HG03159 (cell line): ENCODE measurements at regions not wholly inside any gene's neighbourhood (a gene's known extent, or its start where the extent isn't known, plus 50 kb on each side); places are given as distances from the start of the nearest gene placed in this dataset.
"Not testable (repeated sequence)": the region's sequence is repeated elsewhere in the genome, so short reads cannot be mapped to it uniquely, and the experiment has no call there.

ENCODE experiments used
- ATAC-seq: cut with Tn5 transposase; IDR thresholded peaks from one replicate; pipeline ENCODE4 v1.9.1; 2021; ENCODE audit warnings: mild to moderate bottlenecking, moderate library complexity; ENCODE audit not compliant: unreplicated experiment

DNA sequence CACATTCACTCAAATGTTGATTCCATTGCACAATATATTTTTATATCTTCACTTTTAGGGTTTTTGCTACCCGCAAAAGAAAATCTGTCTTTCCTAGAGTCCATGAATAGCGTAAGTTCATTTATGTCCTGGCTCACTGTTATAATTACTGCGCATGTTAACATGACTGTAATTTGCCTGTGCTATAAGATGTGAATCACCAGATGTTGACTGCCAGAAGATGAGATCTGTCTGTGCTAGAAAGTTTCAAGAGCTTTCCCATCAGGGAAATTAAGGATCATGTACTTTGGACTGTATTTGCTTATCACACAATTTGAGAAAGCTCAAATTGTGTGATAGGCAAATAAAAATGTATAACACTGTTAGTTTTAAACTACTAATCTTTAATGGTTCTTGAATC lies 322.5 kb downstream of the CHL1 start:
- no peak for ATAC-seq

DNA sequence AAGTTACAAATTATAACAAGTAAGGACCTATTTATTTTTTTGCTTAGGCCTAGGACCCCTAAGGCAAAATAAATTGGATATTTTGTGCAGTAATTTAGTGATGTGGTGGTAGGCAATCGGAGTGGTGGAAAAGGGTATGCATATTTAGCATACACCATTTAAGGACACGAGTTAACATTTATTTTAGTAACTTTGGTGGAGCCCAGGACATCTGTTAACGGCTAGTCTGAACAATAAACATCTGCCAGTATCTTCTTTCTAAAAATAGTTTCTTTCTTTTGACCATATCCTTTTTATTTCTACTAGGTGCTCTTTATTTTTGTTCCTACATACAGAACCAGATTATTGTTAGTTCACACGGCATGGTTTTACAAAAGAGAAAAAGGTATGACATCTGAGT lies 326.3 kb downstream of the CHL1 start:
- ATAC-seq = no peak

DNA sequence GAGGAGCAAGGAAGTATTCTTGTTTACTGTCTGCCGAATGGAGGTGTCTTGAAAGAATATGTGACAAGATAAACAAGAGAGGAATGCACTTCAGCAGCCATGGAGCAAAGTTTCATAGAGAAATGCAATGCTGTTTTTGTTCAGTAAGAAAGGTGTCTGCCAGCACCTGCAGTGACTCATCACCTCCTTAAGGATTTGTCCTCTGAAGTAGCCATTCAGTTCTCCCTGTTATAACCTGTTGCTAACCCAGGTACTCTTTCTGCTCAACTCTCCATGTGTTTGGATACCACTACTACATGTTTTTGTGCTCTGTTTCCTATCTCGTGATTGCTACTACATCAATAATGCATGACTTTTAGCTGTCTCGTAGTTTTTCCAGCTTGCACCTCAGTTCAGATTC lies 328.9 kb downstream of the CHL1 start:
- ATAC-seq = no peak

DNA sequence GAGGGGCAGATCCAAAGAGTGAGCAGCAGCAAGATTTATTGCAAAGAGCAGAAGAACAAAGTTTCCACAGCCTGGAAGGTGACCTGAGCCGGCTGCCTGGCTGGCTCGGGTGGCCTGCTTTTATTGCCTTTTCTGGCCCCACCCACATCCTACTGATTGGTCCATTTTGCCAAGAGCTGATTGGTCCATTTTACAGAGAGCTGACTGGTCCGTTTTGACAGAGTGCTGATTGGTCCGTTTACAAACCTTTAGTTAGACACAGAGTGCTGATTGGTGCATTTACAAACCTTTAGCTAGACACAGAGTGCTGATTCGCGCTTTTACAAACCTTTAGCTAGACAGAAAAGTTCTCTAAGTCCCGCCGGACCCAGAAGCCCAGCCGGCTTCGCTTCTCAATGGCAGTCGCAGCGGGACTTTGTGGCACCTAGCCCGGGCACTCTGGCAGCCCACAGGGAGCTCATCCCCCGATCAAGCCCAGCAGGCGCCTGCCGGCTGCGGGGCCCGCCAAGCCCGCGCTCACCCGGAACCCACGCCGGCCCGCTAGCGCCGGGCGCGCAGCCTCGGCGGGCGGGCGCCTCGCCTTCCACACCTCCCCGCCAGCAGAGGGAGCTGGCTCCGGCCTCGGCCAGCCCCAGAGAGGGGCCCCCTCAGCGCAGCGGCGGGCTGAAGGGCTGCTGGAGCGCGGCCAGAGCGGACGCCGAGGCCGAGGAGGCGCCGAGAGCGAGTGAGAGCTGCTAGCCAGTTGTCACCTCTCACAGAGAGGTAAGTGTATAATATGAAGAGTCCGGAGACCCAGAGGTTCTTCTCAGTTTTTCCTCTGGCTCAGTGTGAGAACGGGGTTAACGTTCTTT lies 339.2 kb downstream of the CHL1 start:
- ATAC-seq = no peak

DNA sequence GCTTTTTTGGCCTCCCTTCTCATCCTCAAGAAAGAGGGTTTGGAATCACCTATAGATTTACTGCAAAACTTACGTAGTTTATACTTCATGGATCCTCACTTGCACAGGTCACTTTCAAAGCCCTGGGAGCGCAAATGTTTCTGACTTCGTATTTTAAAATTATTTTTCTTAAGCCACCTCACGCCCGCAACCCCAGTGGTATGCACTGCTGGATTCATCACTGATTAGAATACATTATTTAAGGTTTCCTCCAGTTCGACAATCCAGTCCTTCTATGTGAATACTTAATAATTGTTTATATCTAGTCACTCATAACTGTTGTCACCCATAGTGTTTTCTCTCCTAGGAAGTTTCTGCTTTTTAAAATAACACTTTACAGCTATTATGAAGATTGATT lies 339.9 kb downstream of the CHL1 start:
- ATAC-seq = no peak

DNA sequence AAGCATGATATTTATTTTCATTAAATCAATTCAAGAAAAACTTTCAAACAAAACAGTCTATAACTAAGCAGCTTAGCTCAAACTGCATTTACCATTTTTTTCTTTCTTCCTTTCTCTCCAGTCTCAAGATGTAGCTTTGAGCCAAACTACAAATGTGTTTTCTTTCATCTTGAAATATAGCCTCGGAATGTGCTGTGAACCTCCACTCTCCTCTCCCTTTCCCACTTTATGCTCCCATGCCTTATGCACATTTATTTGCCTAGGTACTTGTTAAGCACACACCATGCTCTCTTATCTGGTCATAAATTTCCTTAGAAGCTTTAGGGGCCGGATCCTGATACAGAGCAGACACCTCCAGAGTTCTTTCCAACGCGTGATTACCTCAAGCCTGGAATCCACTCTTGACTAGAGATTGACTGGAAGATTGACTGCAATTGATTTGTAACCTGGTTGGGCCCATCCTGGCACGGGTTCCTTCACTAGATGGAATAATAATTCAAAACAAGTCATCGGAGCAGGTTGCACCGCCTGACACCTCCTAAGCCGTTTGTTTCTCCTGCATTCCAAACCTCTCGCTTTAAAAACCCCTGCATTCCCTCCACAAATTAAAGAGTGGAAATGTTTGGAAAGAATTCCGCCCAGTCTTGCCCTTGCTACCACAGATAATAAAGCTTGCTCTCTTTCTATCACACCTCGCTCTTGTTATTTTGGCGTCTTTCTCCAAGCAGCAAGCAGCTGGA lies 344.7 kb downstream of the CHL1 start:
- no peak for ATAC-seq

DNA sequence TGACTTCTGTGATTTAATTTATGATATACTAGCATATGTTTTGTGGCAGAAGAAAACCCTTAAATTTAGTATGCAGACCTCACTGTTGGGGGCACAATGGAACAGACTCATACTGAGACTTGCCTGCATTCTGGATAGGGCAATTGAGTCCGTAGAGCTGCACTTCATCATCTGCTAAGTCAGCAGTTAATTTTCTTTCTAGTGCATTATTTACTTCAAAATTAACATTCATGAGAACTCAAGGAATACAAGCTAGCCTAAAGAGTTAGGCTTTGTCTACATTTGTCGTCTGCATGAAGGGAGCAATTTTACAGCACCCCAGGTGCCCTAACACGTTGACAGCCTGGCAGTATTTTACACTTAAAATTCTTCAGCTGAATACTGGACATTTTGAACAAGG lies 345.5 kb downstream of the CHL1 start:
- no peak for ATAC-seq

DNA sequence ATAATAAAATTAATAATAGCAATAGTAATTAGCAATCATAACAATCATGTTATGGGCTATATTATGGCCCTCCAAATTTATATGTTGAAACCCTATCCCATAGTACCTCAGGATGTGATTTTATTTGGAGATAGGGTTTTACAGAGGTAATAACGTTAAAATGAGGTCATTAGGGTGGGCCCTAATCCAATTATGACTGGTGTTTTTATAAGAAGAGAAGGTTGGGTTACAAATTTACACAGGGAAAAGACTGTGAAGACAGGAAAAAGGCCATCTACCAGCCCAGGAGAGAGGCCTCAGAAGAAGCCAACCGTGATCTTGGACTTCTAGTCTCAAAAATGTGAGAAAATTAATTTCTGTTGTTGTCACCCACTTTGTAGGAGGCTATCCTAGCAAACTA lies 353.1 kb downstream of the CHL1 start:
- no peak for ATAC-seq

DNA sequence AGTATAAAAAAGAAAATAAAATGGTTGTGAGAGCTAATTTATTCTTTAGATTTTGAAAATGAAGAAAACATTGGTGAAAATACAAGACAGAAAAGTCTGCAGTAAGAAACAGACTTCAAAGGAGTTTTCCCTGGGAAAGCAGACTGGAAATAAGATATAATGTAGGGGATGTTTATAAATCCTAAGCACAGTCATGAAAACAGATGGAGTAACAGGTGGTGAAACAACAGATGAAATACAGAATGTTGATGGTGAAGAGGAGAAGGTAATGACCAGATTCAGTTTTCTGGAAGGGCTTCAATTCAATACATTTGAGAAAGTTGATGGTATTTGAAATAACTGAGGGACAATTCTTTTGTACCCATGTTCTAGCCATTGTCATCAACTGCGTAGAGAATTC lies 353.9 kb downstream of the CHL1 start:
- no peak for ATAC-seq

DNA sequence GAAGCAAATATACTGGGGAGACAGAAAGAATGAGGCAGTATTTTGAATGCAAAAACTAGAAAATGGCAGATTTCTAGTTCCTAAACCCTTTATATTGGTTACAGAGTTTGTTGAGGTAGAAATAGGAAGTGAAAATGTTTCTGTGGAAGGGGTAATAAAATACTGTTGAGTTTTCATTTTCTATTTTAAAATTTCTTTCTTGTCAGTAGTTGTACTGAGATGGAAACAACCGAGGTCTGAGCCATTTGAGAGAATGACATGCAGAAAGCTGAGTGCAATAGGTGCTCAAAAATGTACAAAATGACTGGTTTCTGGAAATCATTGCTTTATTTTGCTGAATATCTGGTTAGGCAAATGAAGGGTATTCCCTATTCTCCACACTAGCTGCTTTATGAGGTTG lies 361.4 kb downstream of the CHL1 start:
- ATAC-seq = peak; percentile 92

DNA sequence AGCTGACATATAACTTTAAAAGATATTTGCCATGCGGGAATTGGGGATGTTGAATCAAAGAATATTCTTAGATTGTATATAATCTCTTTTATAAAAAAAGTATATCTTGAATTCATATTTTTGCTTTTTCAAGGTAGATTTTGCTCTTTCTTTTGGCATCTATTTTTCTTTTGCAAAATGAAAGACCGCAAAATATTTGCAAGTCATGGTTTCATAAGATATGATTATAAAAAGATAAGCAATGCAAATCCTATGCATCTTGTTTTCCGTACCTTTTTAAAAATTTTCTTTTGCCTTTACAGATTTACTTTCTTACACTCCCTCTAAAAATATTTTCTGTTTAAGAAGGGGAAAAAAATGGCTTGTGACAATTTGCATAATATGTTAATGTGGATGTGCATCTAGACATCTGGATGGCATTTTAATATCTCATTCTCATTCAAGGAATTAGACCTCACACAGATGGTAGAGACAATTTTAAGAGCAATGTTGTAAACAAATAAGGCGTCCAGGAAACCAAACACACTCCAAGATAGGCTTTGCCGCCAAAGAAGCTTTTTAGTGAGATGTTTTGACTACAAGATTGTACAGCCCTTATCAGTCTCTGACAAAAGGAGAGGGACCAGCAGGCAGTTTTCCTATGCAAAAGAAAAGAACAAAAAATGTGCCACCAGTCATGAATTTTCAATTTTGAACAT lies 371.1 kb downstream of the CHL1 start:
- no peak for ATAC-seq

DNA sequence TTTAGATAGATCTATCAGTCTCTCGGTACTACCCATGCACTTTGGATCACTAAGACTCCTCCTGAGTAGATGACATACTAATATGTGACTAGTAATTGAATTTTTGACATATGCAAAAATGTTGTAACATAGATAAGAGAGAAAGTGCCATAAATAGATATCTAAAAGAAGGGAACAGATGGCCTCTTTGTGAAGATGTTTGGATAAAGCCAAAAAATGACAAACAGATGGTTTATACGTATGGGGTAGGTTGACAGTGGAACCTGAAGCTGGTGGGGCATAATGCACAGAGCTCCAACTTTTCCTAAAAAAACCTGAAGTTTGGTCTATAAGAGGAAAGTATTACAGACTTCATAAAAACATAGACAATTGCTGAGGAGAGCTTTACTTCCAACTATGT lies 383.0 kb downstream of the CHL1 start:
- ATAC-seq = not testable (repeated sequence)

DNA sequence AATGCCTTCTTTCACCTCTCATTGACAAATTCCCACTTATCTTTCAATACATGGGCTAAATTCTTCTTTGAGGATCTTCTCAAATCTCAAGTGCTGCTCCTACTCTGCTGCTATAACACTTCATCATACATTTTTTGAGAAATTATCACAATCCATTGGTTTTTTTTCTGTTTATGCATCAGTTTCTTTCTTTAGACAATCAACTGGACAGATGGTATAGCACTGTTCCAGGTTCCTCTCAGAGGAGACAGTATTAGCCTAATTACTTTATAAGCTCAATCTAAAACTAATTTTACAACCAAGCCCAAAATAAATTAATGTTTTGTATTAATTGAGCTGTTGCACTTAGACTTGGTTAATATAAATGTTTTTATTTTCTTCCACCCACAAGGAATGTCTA lies 392.5 kb downstream of the CHL1 start:
- ATAC-seq = not testable (repeated sequence)

DNA sequence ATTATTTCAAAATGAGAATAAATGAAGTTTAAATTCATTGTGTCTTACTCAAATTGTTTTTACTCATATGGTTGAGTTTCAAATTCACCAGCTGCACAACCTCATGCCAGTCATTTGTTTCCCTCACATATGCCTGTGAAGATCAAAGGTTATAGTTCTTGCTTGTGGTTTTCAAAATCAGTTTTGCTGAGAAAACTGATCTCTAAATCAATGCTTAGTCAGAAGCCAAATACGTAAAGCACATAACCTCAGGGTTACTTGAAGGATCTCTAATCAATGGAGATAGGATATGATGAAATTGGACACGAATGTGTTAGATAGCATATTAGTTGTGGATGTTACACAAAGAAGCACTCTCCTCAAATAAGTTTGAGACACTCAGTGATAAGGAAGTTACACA lies 400.7 kb downstream of the CHL1 start:
- ATAC-seq = not testable (repeated sequence)

DNA sequence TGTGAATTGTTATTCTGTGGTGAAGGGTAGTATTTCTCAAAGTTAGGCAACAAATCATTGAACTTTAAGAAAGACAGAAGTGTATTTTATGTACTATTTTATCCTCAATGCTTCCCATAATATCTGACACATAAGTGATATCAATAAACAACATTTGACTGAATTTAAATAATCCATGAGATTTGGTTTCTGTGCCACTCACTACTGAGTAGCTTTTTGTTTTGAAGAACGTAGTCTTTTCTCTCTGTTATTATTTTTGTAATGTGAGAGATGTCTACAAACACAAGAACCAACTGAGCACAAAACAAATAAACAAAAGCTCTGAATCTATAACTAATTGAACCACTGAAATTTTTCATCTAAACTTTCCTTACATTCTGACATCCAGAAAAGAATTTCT lies 401.2 kb downstream of the CHL1 start:
- not testable (repeated sequence) for ATAC-seq

DNA sequence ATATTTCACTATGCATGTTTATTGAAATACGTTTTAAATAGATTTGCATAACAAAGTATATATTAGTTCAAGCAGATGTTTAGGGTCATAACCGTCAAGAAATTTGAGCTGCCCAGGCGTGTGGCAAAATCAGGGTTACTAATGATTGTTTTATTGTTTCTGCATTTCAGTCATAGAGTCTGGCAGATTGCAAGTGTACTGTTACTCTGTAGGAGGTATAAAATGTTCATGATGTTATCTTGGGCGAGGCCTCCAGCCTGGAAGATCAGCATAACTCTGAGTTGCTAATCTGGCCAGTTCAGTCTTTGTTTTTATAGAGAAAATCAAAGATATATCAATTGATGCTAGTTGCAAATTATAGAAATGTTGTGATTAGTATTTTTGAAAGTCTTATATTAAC lies 410.9 kb downstream of the CHL1 start:
- not testable (repeated sequence) for ATAC-seq

DNA sequence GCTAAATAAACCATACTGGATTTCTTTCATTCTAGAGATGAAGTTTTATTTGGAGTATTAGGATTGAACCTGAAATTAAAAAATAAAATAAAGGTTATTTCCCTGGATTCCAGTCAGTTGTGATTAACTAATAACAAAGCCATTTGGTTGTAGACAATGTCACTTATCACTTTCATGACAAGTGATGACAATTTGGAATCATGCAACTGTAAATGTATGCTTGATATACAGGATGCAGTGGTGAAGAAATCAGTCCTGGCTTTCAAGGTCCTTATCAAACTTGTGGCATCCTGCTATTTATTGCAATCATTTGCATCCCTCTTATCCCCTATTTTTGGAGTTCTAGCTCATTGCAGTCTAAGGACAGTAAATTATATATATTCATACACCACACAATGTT lies 425.2 kb downstream of the CHL1 start:
- no peak for ATAC-seq

DNA sequence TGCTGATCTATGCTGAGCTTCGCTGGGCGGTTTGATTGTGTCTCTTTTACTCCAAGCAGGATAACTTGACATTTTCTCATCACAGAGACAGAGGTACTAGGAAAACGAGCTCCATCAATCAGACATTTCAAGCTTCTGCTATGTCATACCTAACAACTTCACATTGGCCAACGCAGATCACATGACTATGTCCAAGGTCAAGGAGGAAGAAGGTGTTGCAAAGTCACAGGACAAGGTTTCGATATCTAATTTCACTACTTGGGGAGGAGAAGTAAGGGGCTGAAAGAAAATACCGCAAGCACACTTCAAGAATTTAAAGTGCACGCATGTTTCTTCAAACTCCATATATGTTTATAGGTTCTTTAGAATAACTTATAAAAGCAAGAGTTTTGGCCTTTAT lies 425.8 kb downstream of the CHL1 start:
- ATAC-seq = no peak

DNA sequence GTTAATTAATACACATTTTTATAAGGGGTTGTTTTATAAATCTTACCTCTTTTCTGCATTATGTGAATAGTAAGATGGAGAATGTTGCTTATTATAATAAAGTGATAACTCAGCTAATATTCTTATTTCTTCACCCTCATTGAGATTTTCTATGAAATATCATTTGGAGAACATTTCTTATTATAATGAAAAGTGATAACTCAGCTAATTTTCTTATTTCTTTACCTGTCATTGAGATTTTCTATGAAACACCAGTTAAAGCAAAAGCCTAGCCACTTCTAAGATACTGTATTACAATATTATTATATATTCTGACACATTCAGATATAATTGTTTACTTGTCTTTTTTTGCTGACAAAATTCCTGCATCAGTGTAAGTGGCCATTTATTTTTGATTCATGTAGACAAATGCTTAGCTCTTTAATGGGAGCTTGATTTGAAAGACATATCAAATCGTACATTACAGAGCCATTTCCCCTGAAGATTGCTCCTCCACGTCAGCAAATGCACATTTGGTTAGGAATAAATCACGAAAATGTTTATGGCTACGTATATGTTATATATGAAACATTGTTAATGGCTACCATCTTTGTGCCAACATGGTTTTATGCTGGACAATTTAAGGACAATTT lies 427.5 kb downstream of the CHL1 start:
- ATAC-seq = no peak

DNA sequence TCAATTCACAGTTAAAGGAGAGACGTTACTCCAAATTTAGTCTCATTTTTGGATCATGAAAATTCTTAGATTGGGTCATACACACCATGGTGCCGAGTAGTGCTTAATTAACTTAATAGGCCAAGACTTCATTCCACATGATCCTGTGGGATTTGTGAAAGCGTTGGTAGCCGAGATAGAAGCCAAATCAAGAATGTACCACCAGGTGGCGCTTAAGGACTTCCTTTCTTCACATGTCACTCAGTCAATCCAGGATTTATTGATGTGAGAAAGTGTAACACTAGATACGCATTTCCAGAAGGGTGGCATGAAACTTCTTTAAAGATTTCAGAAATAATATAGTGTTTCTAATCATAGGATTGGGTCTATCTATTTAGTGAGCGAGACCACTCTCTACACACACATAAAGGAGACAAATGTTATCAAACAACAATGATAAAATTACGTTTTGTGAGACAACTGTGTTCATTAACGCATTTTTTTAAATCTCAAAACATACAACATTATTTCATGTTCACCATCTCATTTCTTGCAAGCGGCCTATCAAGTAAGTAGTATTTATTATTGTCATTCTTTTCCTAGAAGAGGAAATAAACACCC lies 436.1 kb downstream of the CHL1 start:
- ATAC-seq = peak; percentile 82

DNA sequence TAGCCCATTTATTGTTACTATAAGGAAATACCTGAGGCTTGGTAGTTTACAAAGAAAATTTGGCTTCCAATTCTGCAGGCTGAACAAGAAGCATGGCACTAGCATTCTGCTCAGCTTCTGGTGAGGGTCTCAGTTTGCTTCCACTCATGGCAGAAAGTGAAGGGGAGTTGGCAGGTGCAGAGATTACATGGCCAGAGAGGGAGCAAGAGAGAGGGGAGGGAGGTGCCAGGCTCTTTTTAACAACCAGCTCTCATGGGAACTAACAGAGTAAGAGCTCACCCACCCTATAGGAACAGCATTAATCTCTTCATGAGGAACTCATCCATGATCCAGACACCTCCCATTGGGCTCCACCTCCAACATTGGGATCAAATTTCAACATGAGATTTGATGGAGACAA lies 437.9 kb downstream of the CHL1 start:
- no peak for ATAC-seq
